K562 (cell line): ENCODE measurements at regions not wholly inside any gene's neighbourhood (a gene's known extent, or its start where the extent isn't known, plus 50 kb on each side); places are given as distances from the start of the nearest gene placed in this dataset.

Source experiments
- ATAC-seq: fragments of 200-7000 bp; cut with Tn5 transposase; 3 replicates; pipeline ENCODE4 v1.9.1; 2020; ENCODE audit warnings: moderate library complexity
- BruUV-seq: library from RNA; stranded (reverse); fragments of 400-500 nt; replicated peaks from 2 replicates; lab custom pipeline; 2021; lab: Mats Ljungman, UMichigan
- CTCF ChIA-PET: fragments of 300-600 bp; formaldehyde crosslinking; extraction: SDS; loops from one replicate; lab custom pipeline; 2021; ENCODE audit warnings: low intra/inter-chr PET ratio; lab: Yijun Ruan, JAX
- POLR2A ChIA-PET: fragments of 300-600, 350-650 bp; sonication (Branson Sonifier 250); formaldehyde crosslinking; extraction: SDS; loops from one replicate; lab custom pipeline; 2021; ENCODE audit warnings: antibody characterized with exemption, inconsistent platforms; lab: Yijun Ruan, JAX
- DNase-seq, 4 experiments: peaks; one replicate each; pipeline versions ENCODE4 v3.0.0 to v3.0.0-alpha.2; 2011 to 2018; ENCODE audit warnings: low spot score in 3 of 4, mixed read lengths in 3 of 4; ENCODE audit errors: extremely low read depth in 1 of 4
- FAIRE-seq: peaks from 2 replicates; lab custom pipeline; 2011; peaks lifted over from hg19 to GRCh38; lab: Jason Lieb, UNC
- H2AFZ ChIP-seq: 2 replicates; pipeline ENCODE4 v1.6.0; 2011; ENCODE audit warnings: low read depth, low read length, control low read depth, inconsistent platforms
- H3K27ac ChIP-seq: fragments of 200-600 bp; 3 replicates; pipeline ENCODE4 v1.8.0; 2011; ENCODE audit warnings: low read depth, mild to moderate bottlenecking, control low read depth, inconsistent platforms, low read length, moderate library complexity, mixed read lengths; ENCODE audit errors: extremely low read depth
- H3K27me3 ChIP-seq, 2 experiments: fragments of 300-600 bp in 1 of 2; 2 replicates in 1 of 2; 3 replicates in 1 of 2; pipeline versions ENCODE4 v1.6.0 to v1.8.0; 2011; ENCODE audit warnings: inconsistent platforms in 2 of 2, low read length in 2 of 2, mild to moderate bottlenecking in 1 of 2, mixed read lengths in 1 of 2, moderate library complexity in 1 of 2; ENCODE audit not compliant: control insufficient read depth in 2 of 2, insufficient read depth in 2 of 2
- H3K36me3 ChIP-seq: fragments of 300-600 bp; 3 replicates; pipeline ENCODE4 v1.8.0; 2011; ENCODE audit warnings: mild to moderate bottlenecking, low read length, inconsistent platforms; ENCODE audit not compliant: control insufficient read depth, insufficient read depth
- H3K4me1 ChIP-seq, 2 experiments: fragments of 200-600 bp in 1 of 2; replicated peaks in 1 of 2; 2 replicates in 1 of 2; 3 replicates in 1 of 2; pipeline versions ENCODE4 v1.5.1 to v1.8.0; 2011; ENCODE audit warnings: inconsistent platforms in 2 of 2, low read length in 2 of 2, mild to moderate bottlenecking in 1 of 2, mixed read lengths in 1 of 2, moderate library complexity in 1 of 2; ENCODE audit not compliant: control insufficient read depth in 2 of 2, insufficient read depth in 2 of 2
- H3K4me2 ChIP-seq: 2 replicates; pipeline ENCODE4 v1.6.1; 2011; ENCODE audit warnings: low read length, control low read depth, inconsistent platforms, mixed read lengths; ENCODE audit not compliant: insufficient read depth
- H3K4me3 ChIP-seq: fragments of 200-600 bp; sonication (generic), shearing (Covaris generic); 2 replicates; pipeline ENCODE4 v1.5.1; 2016; ENCODE audit warnings: control low read depth, inconsistent platforms
- H3K79me2 ChIP-seq: fragments of 200-600 bp; 3 replicates; pipeline ENCODE4 v1.8.0; 2011; ENCODE audit warnings: low read length, inconsistent platforms; ENCODE audit not compliant: control insufficient read depth, insufficient read depth
- H3K9ac ChIP-seq, 2 experiments: 2 replicates each; pipeline versions ENCODE4 v1.6.0 to v1.6.1; 2011; ENCODE audit warnings: low read depth in 2 of 2, low read length in 2 of 2, control low read depth in 1 of 2, inconsistent platforms in 1 of 2, mild to moderate bottlenecking in 1 of 2, mixed read lengths in 1 of 2; ENCODE audit not compliant: insufficient read depth in 1 of 2
- H3K9me1 ChIP-seq: one replicate; pipeline ENCODE4 v1.6.0; 2011; ENCODE audit warnings: inconsistent platforms, mild to moderate bottlenecking, low read length, moderate library complexity; ENCODE audit not compliant: control insufficient read depth, insufficient read depth
- H3K9me3 ChIP-seq: replicated peaks from 2 replicates; pipeline ENCODE4 v1.5.1; 2011; ENCODE audit warnings: low read depth, low read length, inconsistent platforms; ENCODE audit not compliant: control insufficient read depth, insufficient read depth
- H4K20me1 ChIP-seq: replicated peaks from 2 replicates; pipeline ENCODE4 v1.6.1; 2011; ENCODE audit warnings: low read length, inconsistent platforms, mixed read lengths; ENCODE audit not compliant: control insufficient read depth, insufficient read depth
- CBX3 ChIP-seq, 2 experiments: IDR thresholded peaks; 1 replicate in 1 of 2; 2 replicates in 1 of 2; pipeline ENCODE4 v1.6.1; 2012; ENCODE audit warnings: inconsistent platforms in 2 of 2, low read length in 2 of 2, borderline replicate concordance in 1 of 2, control low read depth in 1 of 2
- ELK1 ChIP-seq: sonication (generic); formaldehyde crosslinking; IDR thresholded peaks from 2 replicates; pipeline ENCODE4 v1.8.1; 2022; ENCODE audit warnings: missing genetic modification reagents
- RBM25 ChIP-seq: fragments of 200-400 bp; formaldehyde crosslinking; IDR thresholded peaks from 2 replicates; pipeline ENCODE4 v1.6.1; 2018; ENCODE audit warnings: low read length, low read depth, moderate library complexity; ENCODE audit not compliant: severe bottlenecking
- XRCC4 ChIP-seq: IDR thresholded peaks from one replicate; pipeline ENCODE4 v1.6.1; 2011; ENCODE audit not compliant: insufficient read depth, insufficient read length; ENCODE audit errors: extremely low read depth
- WGBS: fragments of 100-300 bp; shearing (Covaris generic); methylation state at CpG from one replicate; pipeline ENCODE4 v1.1.6; 2016; ENCODE audit warnings: low coverage, mixed read lengths; ENCODE audit not compliant: insufficient coverage; ENCODE audit errors: missing lambda C conversion rate; 5-methylcytosine and 5-hydroxymethylcytosine counted together
- in situ Hi-C: fragments of 300-500 bp; cut with MboI; formaldehyde crosslinking; loops from 4 replicates; pipeline ENCODE4 v1.15.0; 2018; ENCODE audit warnings: inconsistent platforms, mixed read lengths
- intact Hi-C: fragments of 100-400 bp; cut with micrococcal nuclease; formaldehyde crosslinking; loops from 2 replicates; pipeline ENCODE4 v1.14.2; 2022

GRCh38 chr21:41622831-41623548 is 115.0 kb upstream of the TMPRSS2 start:
- FAIRE-seq (no peak), DNase-seq (no peak), ATAC-seq (no peak)
- in situ Hi-C loops = no loop called here
- Histone ChIP-seq H3K36me3 (no peaks in the 10 kb centered on the region), H3K9ac (no peak overlapping the region), H4K20me1 (peaks cover 3% of the 10 kb centered on the region; the same call in 1 of the 2 replicates), H3K9me3 (no peaks in the 10 kb centered on the region), H3K79me2 (no peaks in the 10 kb centered on the region), H3K27me3 (peaks cover 28 to 57% of the 10 kb centered on the region in 2 experiments), H2AFZ (no peak overlapping the region), H3K4me1 (no peaks in the 10 kb centered on the region), H3K4me2 (no peak overlapping the region), H3K27ac (no peak overlapping the region), H3K9me1 (no peaks in the 10 kb centered on the region), H3K4me3 (no peak overlapping the region)
- ChIA-PET POLR2A (interaction anchor here (0.6 to 1.1 kb wide), 2 partner anchors 93 to 166 kb away, joined by 3 read pairs; no protein-coding TSS in a partner anchor), CTCF (no interaction called here)
- under 1% methylated on average over 26 of the region's 26 CpGs for WGBS
- no peak for TF ChIP-seq CBX3 (IDR thresholded peaks at IDR 0.05; ENCODE audit: borderline replicate concordance in 1 of 2, low read length in 2 of 2)
- TF ChIP-seq RBM25 = peak; percentile 61
- no peak for TF ChIP-seq XRCC4
- TF ChIP-seq ELK1 (CRISPR knock-in tag) = no peak
- no TSS peak for BruUV-seq
- intact Hi-C loops = no loop called here
